GM10248 (cell line): ENCODE measurements at regions not wholly inside any gene's neighbourhood (a gene's known extent, or its start where the extent isn't known, plus 50 kb on each side); places are given as distances from the start of the nearest gene placed in this dataset.
"Not testable (repeated sequence)": the region's sequence is repeated elsewhere in the genome, so short reads cannot be mapped to it uniquely, and the experiment has no call there.

ENCODE experiments used
- CTCF ChIA-PET: fragments of 300-600 bp; sonication (Branson Sonifier 250); formaldehyde crosslinking; extraction: SDS; loops from one replicate; lab custom pipeline; 2021; ENCODE audit warnings: antibody characterized with exemption; lab: Yijun Ruan, JAX
- POLR2A ChIA-PET: fragments of 350-650 bp; sonication (Branson Sonifier 250); formaldehyde crosslinking; extraction: SDS; loops from one replicate; lab custom pipeline; 2020; ENCODE audit warnings: antibody characterized with exemption; lab: Yijun Ruan, JAX
- DNase-seq: peaks from one replicate; pipeline ENCODE4 v3.0.0; 2012; ENCODE audit errors: extremely low spot score
- CTCF ChIP-seq: IDR thresholded peaks from 2 replicates; pipeline ENCODE4 v1.5.1; 2012; ENCODE audit warnings: mild to moderate bottlenecking, low read depth; ENCODE audit errors: extremely low read depth, missing control alignments, control extremely low read depth

- CTCF ChIA-PET = no interaction called here
Observed at GRCh38 chr2:184186436-184186835, 411.9 kb upstream of the ZNF804A start.

GRCh38 chr2:184187421-184187971 is 410.8 kb upstream of the ZNF804A start:
- POLR2A ChIA-PET = no interaction called here
- no peak for DNase-seq
- no peak for TF ChIP-seq CTCF
- CTCF ChIA-PET = no interaction called here

More at GRCh38 chr2:184186436-184186835, 411.9 kb upstream of the ZNF804A start:
- no peak for DNase-seq
- TF ChIP-seq CTCF = no peak
- POLR2A ChIA-PET = no interaction called here

- CTCF ChIA-PET = interaction anchor here (1.2 kb wide), 1 partner anchor 11 kb away, joined by 4 read pairs; no protein-coding TSS in a partner anchor
- TF ChIP-seq CTCF = no peak
- POLR2A ChIA-PET = no interaction called here
- no peak for DNase-seq
Observed at GRCh38 chr2:184190725-184191124, 407.6 kb upstream of the ZNF804A start.

GRCh38 chr2:184192649-184193048 is 405.7 kb upstream of the ZNF804A start:
- DNase-seq = no peak
- CTCF ChIA-PET = interaction anchor here (1.6 kb wide), 1 partner anchor 15 kb away, joined by 4 read pairs; no protein-coding TSS in a partner anchor

GRCh38 chr2:184197413-184197812 is 400.9 kb upstream of the ZNF804A start:
- no peak for TF ChIP-seq CTCF
- DNase-seq = no peak
- ChIA-PET CTCF (no interaction called here), POLR2A (no interaction called here)

More at GRCh38 chr2:184192649-184193048, 405.7 kb upstream of the ZNF804A start:
- POLR2A ChIA-PET = no interaction called here
- no peak for TF ChIP-seq CTCF

GRCh38 chr2:184198791-184199190 is 399.5 kb upstream of the ZNF804A start:
- POLR2A ChIA-PET, DNase-seq: not testable (repeated sequence)
- CTCF ChIA-PET = interaction anchor here (1.3 kb wide), 1 partner anchor 12 kb away, joined by 3 read pairs; no protein-coding TSS in a partner anchor

- TF ChIP-seq CTCF = no peak
- ChIA-PET POLR2A (no interaction called here), CTCF (interaction anchor here (1.3 kb wide), 1 partner anchor 11 kb away, joined by 3 read pairs; no protein-coding TSS in a partner anchor)
- DNase-seq = no peak
Observed at GRCh38 chr2:184199274-184199673, 399.1 kb upstream of the ZNF804A start.
